Natural killer cell (primary cell): ENCODE measurements at regions not wholly inside any gene's neighbourhood (a gene's known extent, or its start where the extent isn't known, plus 50 kb on each side); places are given as distances from the start of the nearest gene placed in this dataset.

ENCODE experiments used
- ATAC-seq, 3 donors: fragments of 150-1000 bp in 2 of 3; fragments of 200-7000 bp in 1 of 3; cut with Tn5 transposase; 1 replicate in 1 of 3; 2 replicates in 2 of 3; pipeline ENCODE4 v1.10.0; 2021; ENCODE audit warnings: mild to moderate bottlenecking in 2 of 3, moderate library complexity in 2 of 3
- DNase-seq, 2 donors: peaks; one replicate each; pipeline versions ENCODE4 v3.0.0 to v3.0.0-alpha.2; 2013 to 2021; ENCODE audit warnings: mixed read lengths in 1 of 2
- H3K27ac ChIP-seq: one replicate; pipeline ENCODE4 v1.5.1; 2013; ENCODE audit warnings: mild to moderate bottlenecking, low read length
- H3K27me3 ChIP-seq: one replicate; pipeline ENCODE4 v1.6.1; 2013; ENCODE audit warnings: low read length; ENCODE audit not compliant: control insufficient read depth, insufficient read depth
- H3K36me3 ChIP-seq: one replicate; pipeline ENCODE4 v1.6.1; 2013; ENCODE audit warnings: low read length; ENCODE audit not compliant: control insufficient read depth, insufficient read depth
- H3K4me1 ChIP-seq: one replicate; pipeline ENCODE4 v1.6.1; 2013; ENCODE audit warnings: low read length; ENCODE audit not compliant: control insufficient read depth, insufficient read depth
- H3K4me3 ChIP-seq: one replicate; pipeline ENCODE4 v1.5.1; 2013; ENCODE audit warnings: low read length
- H3K9me3 ChIP-seq: one replicate; pipeline ENCODE4 v1.6.1; 2013; ENCODE audit warnings: low read length; ENCODE audit not compliant: control insufficient read depth, insufficient read depth
- H3K27ac Mint-ChIP-seq, 2 donors: one replicate each; pipeline ENCODE4 v1.8.0; 2022; ENCODE audit warnings: mild to moderate bottlenecking in 2 of 2, mixed read lengths in 2 of 2, moderate library complexity in 1 of 2
- H3K27me3 Mint-ChIP-seq, 2 donors: one replicate each; pipeline ENCODE4 v1.8.0; 2022; ENCODE audit warnings: low read depth in 2 of 2, mixed read lengths in 2 of 2
- H3K36me3 Mint-ChIP-seq: one replicate; pipeline ENCODE4 v1.8.0; 2022; ENCODE audit warnings: mixed read lengths
- H3K4me1 Mint-ChIP-seq, 2 donors: one replicate each; pipeline ENCODE4 v1.8.0; 2022; ENCODE audit warnings: mixed read lengths in 2 of 2
- H3K4me3 Mint-ChIP-seq: one replicate; pipeline ENCODE4 v1.8.0; 2022; ENCODE audit warnings: mild to moderate bottlenecking, moderate library complexity, mixed read lengths
- H3K9me3 Mint-ChIP-seq, 2 donors: one replicate each; pipeline ENCODE4 v1.8.0; 2022; ENCODE audit warnings: mixed read lengths in 2 of 2
- CTCF ChIP-seq: fragments of 200-600 bp; IDR thresholded peaks from one replicate; pipeline ENCODE4 v1.8.0; 2022; ENCODE audit warnings: antibody characterized with exemption
- WGBS: methylation state at CpG from one replicate; pipeline ENCODE4 v1.1.7; 2013; ENCODE audit warnings: missing lambda C conversion rate; ENCODE audit not compliant: insufficient coverage; 5-methylcytosine and 5-hydroxymethylcytosine counted together
- intact Hi-C: fragments of 100-400 bp; cut with micrococcal nuclease; formaldehyde crosslinking; loops from one replicate; pipeline ENCODE4 v1.14.2; 2022

- intact Hi-C loops = loop anchor here (1.0 to 5.0 kb wide), 4 partner anchors 129 to 479 kb away; partner anchors contain the start of gene ATF7IP
Observed at GRCh38 chr12:14238221-14238792, 127.2 kb upstream of the ATF7IP start.

GRCh38 chr12:14239350-14239934 lies 126.0 kb upstream of the ATF7IP start:
- Histone ChIP-seq H3K27me3 (no peaks in the 10 kb centered on the region), H3K4me3 (peak overlapping the region; percentile 12), H3K36me3 (no peaks in the 10 kb centered on the region), H3K9me3 (peaks cover 25% of the 10 kb centered on the region), H3K4me1 (peaks cover 14% of the 10 kb centered on the region), H3K27ac (peak overlapping the region; percentile 70)
- Mint-ChIP-seq H3K4me3 (peak overlapping the region; percentile 86), H3K27ac (peak overlapping the region; percentile 56 to 85), H3K9me3 (peaks cover 0 to 3% of the 10 kb centered on the region in 2 donors), H3K4me1 (peaks cover 16 to 25% of the 10 kb centered on the region in 2 donors), H3K36me3 (peaks cover 8% of the 10 kb centered on the region), H3K27me3 (no peaks in the 10 kb centered on the region)
- intact Hi-C loops = loop anchor here (5.0 kb wide), 1 partner anchor 128 kb away; the partner anchor contains the start of gene ATF7IP
- DNase-seq = peak; percentile 28 to 54
- TF ChIP-seq CTCF = no peak
- ATAC-seq = peak; percentile 81 to 82 (median 82)
- 11% methylated on average over 13 of the region's 13 CpGs for WGBS

More at GRCh38 chr12:14238221-14238792, 127.2 kb upstream of the ATF7IP start:
- TF ChIP-seq CTCF = peak; percentile 91
- no peak overlapping the region for H3K27ac ChIP-seq
- no peaks in the 10 kb centered on the region for H3K36me3 ChIP-seq
- peaks cover 18% of the 10 kb centered on the region for H3K9me3 ChIP-seq
- ATAC-seq (peak; percentile 47 to 63 (median 55)), DNase-seq (peak in 1 of 2 donors; percentile 69)
- H3K4me1 Mint-ChIP-seq = peaks cover 16 to 25% of the 10 kb centered on the region in 2 donors
- H3K9me3 Mint-ChIP-seq = no peaks in the 10 kb centered on the region
- no peak overlapping the region for H3K4me3 ChIP-seq
- H3K4me1 ChIP-seq = peaks cover 14% of the 10 kb centered on the region
- no peak overlapping the region for H3K4me3 Mint-ChIP-seq
- H3K36me3 Mint-ChIP-seq = no peaks in the 10 kb centered on the region
- H3K27me3 Mint-ChIP-seq = no peaks in the 10 kb centered on the region
- H3K27me3 ChIP-seq = no peaks in the 10 kb centered on the region
- no peak overlapping the region for H3K27ac Mint-ChIP-seq
- 74% methylated on average over 6 of the region's 8 CpGs for WGBS

GRCh38 chr12:14239935-14240872 lies 125.3 kb upstream of the ATF7IP start:
- intact Hi-C loops = loop anchor here (5.0 kb wide), 1 partner anchor 127 kb away; the partner anchor contains the start of gene ATF7IP

More at GRCh38 chr12:14239935-14240872, 125.3 kb upstream of the ATF7IP start:
- peak in 1 of 2 donors; percentile 41 for DNase-seq
- Mint-ChIP-seq H3K4me3 (peak overlapping the region; percentile 86), H3K27me3 (no peaks in the 10 kb centered on the region), H3K27ac (peak overlapping the region; percentile 56 to 85), H3K9me3 (peaks cover 0 to 3% of the 10 kb centered on the region in 2 donors), H3K4me1 (peaks cover 16 to 25% of the 10 kb centered on the region in 2 donors), H3K36me3 (peaks cover 8% of the 10 kb centered on the region)
- Histone ChIP-seq H3K4me1 (peaks cover 14% of the 10 kb centered on the region), H3K36me3 (no peaks in the 10 kb centered on the region), H3K9me3 (peaks cover 25% of the 10 kb centered on the region), H3K27ac (peak overlapping the region; percentile 70), H3K27me3 (no peaks in the 10 kb centered on the region), H3K4me3 (peak overlapping the region; percentile 12)
- peak; percentile 32 to 42 (median 33) for ATAC-seq
- TF ChIP-seq CTCF = no peak
- WGBS = 29% methylated on average over 6 of the region's 11 CpGs
